DMS 273 treated with DMSO at 0.1 percent for 48 hours (cell line): ENCODE measurements at regions not wholly inside any gene's neighbourhood (a gene's known extent, or its start where the extent isn't known, plus 50 kb on each side); places are given as distances from the start of the nearest gene placed in this dataset.
"Not testable (repeated sequence)": the region's sequence is repeated elsewhere in the genome, so short reads cannot be mapped to it uniquely, and the experiment has no call there.

Experiments
- DNase-seq: peaks from one replicate; lab custom pipeline; 2025; lab: John Stamatoyannopoulos, UW

GRCh38 chr9:42656789-42657188 is 473.3 kb downstream of the SPATA31A6 start:
- DNase-seq = not testable (repeated sequence)

- DNase-seq = not testable (repeated sequence)
Measured at GRCh38 chr9:42657496-42657895, 474.0 kb downstream of the SPATA31A6 start.

- not testable (repeated sequence) for DNase-seq
Measured at GRCh38 chr9:42697146-42697545, 513.7 kb downstream of the SPATA31A6 start.

GRCh38 chr9:42702890-42703289 is 519.4 kb downstream of the SPATA31A6 start:
- DNase-seq = not testable (repeated sequence)

GRCh38 chr9:42724841-42725835 is 541.7 kb downstream of the SPATA31A6 start:
- not testable (repeated sequence) for DNase-seq

GRCh38 chr9:42743030-42743814 is 559.8 kb downstream of the SPATA31A6 start:
- DNase-seq = peak; percentile 46

- not testable (repeated sequence) for DNase-seq
Measured at GRCh38 chr9:42757251-42757650, 573.8 kb downstream of the SPATA31A6 start.

GRCh38 chr9:42759320-42759719 is 575.9 kb downstream of the SPATA31A6 start:
- DNase-seq = not testable (repeated sequence)

- not testable (repeated sequence) for DNase-seq
Measured at GRCh38 chr9:42782201-42782600, 598.7 kb downstream of the SPATA31A6 start.

- peak; percentile 6 for DNase-seq
Measured at GRCh38 chr9:42792725-42793124, 609.3 kb downstream of the SPATA31A6 start.

- not testable (repeated sequence) for DNase-seq
Measured at GRCh38 chr9:42798571-42798970, 615.1 kb downstream of the SPATA31A6 start.

- not testable (repeated sequence) for DNase-seq
Measured at GRCh38 chr9:42802716-42803115, 619.3 kb downstream of the SPATA31A6 start.

GRCh38 chr9:42806674-42807073 is 623.2 kb downstream of the SPATA31A6 start:
- not testable (repeated sequence) for DNase-seq

- DNase-seq = not testable (repeated sequence)
Measured at GRCh38 chr9:42821468-42821867, 638.0 kb downstream of the SPATA31A6 start.

GRCh38 chr9:42848156-42848555 is 664.7 kb downstream of the SPATA31A6 start:
- not testable (repeated sequence) for DNase-seq

GRCh38 chr9:42850896-42851693 is 667.6 kb downstream of the SPATA31A6 start:
- not testable (repeated sequence) for DNase-seq

GRCh38 chr9:42851701-42852100 is 668.2 kb downstream of the SPATA31A6 start:
- not testable (repeated sequence) for DNase-seq

GRCh38 chr9:42852133-42852930 is 668.9 kb downstream of the SPATA31A6 start:
- peak; percentile 13 for DNase-seq

GRCh38 chr9:42860133-42860532 is 676.7 kb downstream of the SPATA31A6 start:
- not testable (repeated sequence) for DNase-seq

- not testable (repeated sequence) for DNase-seq
Measured at GRCh38 chr9:42862465-42862864, 679.0 kb downstream of the SPATA31A6 start.
